Natural killer cell (primary cell): ENCODE measurements at regions not wholly inside any gene's neighbourhood (a gene's known extent, or its start where the extent isn't known, plus 50 kb on each side); places are given as distances from the start of the nearest gene placed in this dataset.

Source experiments
- ATAC-seq, 3 donors: fragments of 150-1000 bp in 2 of 3; fragments of 200-7000 bp in 1 of 3; cut with Tn5 transposase; 1 replicate in 1 of 3; 2 replicates in 2 of 3; pipeline ENCODE4 v1.10.0; 2021; ENCODE audit warnings: mild to moderate bottlenecking in 2 of 3, moderate library complexity in 2 of 3
- DNase-seq, 2 donors: peaks; one replicate each; pipeline versions ENCODE4 v3.0.0 to v3.0.0-alpha.2; 2013 to 2021; ENCODE audit warnings: mixed read lengths in 1 of 2
- H3K27ac ChIP-seq: one replicate; pipeline ENCODE4 v1.5.1; 2013; ENCODE audit warnings: mild to moderate bottlenecking, low read length
- H3K27me3 ChIP-seq: one replicate; pipeline ENCODE4 v1.6.1; 2013; ENCODE audit warnings: low read length; ENCODE audit not compliant: control insufficient read depth, insufficient read depth
- H3K36me3 ChIP-seq: one replicate; pipeline ENCODE4 v1.6.1; 2013; ENCODE audit warnings: low read length; ENCODE audit not compliant: control insufficient read depth, insufficient read depth
- H3K4me1 ChIP-seq: one replicate; pipeline ENCODE4 v1.6.1; 2013; ENCODE audit warnings: low read length; ENCODE audit not compliant: control insufficient read depth, insufficient read depth
- H3K4me3 ChIP-seq: one replicate; pipeline ENCODE4 v1.5.1; 2013; ENCODE audit warnings: low read length
- H3K9me3 ChIP-seq: one replicate; pipeline ENCODE4 v1.6.1; 2013; ENCODE audit warnings: low read length; ENCODE audit not compliant: control insufficient read depth, insufficient read depth
- H3K27ac Mint-ChIP-seq, 2 donors: one replicate each; pipeline ENCODE4 v1.8.0; 2022; ENCODE audit warnings: mild to moderate bottlenecking in 2 of 2, mixed read lengths in 2 of 2, moderate library complexity in 1 of 2
- H3K27me3 Mint-ChIP-seq, 2 donors: one replicate each; pipeline ENCODE4 v1.8.0; 2022; ENCODE audit warnings: low read depth in 2 of 2, mixed read lengths in 2 of 2
- H3K36me3 Mint-ChIP-seq: one replicate; pipeline ENCODE4 v1.8.0; 2022; ENCODE audit warnings: mixed read lengths
- H3K4me1 Mint-ChIP-seq, 2 donors: one replicate each; pipeline ENCODE4 v1.8.0; 2022; ENCODE audit warnings: mixed read lengths in 2 of 2
- H3K4me3 Mint-ChIP-seq: one replicate; pipeline ENCODE4 v1.8.0; 2022; ENCODE audit warnings: mild to moderate bottlenecking, moderate library complexity, mixed read lengths
- H3K9me3 Mint-ChIP-seq, 2 donors: one replicate each; pipeline ENCODE4 v1.8.0; 2022; ENCODE audit warnings: mixed read lengths in 2 of 2
- CTCF ChIP-seq: fragments of 200-600 bp; IDR thresholded peaks from one replicate; pipeline ENCODE4 v1.8.0; 2022; ENCODE audit warnings: antibody characterized with exemption
- WGBS: methylation state at CpG from one replicate; pipeline ENCODE4 v1.1.7; 2013; ENCODE audit warnings: missing lambda C conversion rate; ENCODE audit not compliant: insufficient coverage; 5-methylcytosine and 5-hydroxymethylcytosine counted together
- intact Hi-C: fragments of 100-400 bp; cut with micrococcal nuclease; formaldehyde crosslinking; loops from one replicate; pipeline ENCODE4 v1.14.2; 2022

GRCh38 chr2:173502296-173502695 is 147.6 kb downstream of the CDCA7 start:
- intact Hi-C loops = no loop called here
- no peaks in the 10 kb centered on the region for H3K9me3 ChIP-seq
- H3K27me3 ChIP-seq = no peaks in the 10 kb centered on the region
- no peaks in the 10 kb centered on the region for H3K36me3 ChIP-seq
- 87% methylated on average over 5 of the region's 6 CpGs for WGBS
- H3K4me1 Mint-ChIP-seq = no peaks in the 10 kb centered on the region
- no peaks in the 10 kb centered on the region for H3K4me1 ChIP-seq
- ATAC-seq (no peak), DNase-seq (no peak)
- no peak overlapping the region for H3K27ac ChIP-seq
- no peak overlapping the region for H3K4me3 Mint-ChIP-seq
- peaks cover 2% of the 10 kb centered on the region in 2 donors for H3K9me3 Mint-ChIP-seq
- no peak overlapping the region for H3K27ac Mint-ChIP-seq
- peaks cover 7 to 9% of the 10 kb centered on the region in 2 donors for H3K27me3 Mint-ChIP-seq
- H3K4me3 ChIP-seq = no peak overlapping the region
- no peaks in the 10 kb centered on the region for H3K36me3 Mint-ChIP-seq
- TF ChIP-seq CTCF = no peak

GRCh38 chr2:173511357-173511756 is 156.7 kb downstream of the CDCA7 start:
- Mint-ChIP-seq H3K27me3 (peaks cover 5 to 14% of the 10 kb centered on the region in 2 donors), H3K27ac (no peak overlapping the region), H3K4me3 (no peak overlapping the region), H3K9me3 (peaks cover 0 to 2% of the 10 kb centered on the region in 2 donors), H3K4me1 (no peaks in the 10 kb centered on the region), H3K36me3 (no peaks in the 10 kb centered on the region)
- Histone ChIP-seq H3K9me3 (no peaks in the 10 kb centered on the region), H3K4me3 (no peak overlapping the region), H3K27me3 (peaks cover 2% of the 10 kb centered on the region), H3K27ac (no peak overlapping the region), H3K4me1 (no peaks in the 10 kb centered on the region), H3K36me3 (no peaks in the 10 kb centered on the region)
- WGBS = no CpG with 5 or more reads among the region's 3 CpGs
- DNase-seq (no peak), ATAC-seq (no peak)
- TF ChIP-seq CTCF = no peak
- intact Hi-C loops = no loop called here

DNA sequence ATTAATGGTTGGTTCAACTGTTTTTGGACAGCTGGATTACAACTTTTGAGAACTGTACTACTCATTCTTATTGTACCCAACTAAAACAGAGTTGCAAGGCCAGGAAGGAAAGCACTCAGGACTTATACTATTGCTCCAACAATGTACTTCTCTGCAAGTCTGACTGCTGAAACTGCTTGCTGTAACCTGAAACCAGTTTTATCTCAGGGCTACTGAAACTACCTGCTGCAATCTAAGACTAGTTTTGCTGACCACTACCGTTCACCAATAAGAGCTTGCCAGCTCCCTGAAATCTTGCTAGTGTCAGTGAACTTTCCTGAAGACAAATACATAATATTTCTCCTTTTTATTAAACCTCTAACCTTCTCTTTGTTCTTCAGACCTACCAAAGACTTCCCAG is 157.3 kb downstream of the CDCA7 start:
- no peak for DNase-seq
- H3K27me3 Mint-ChIP-seq = peaks cover 5 to 10% of the 10 kb centered on the region in 2 donors
- H3K27ac ChIP-seq = no peak overlapping the region
- H3K4me1 ChIP-seq = no peaks in the 10 kb centered on the region
- no peak for ATAC-seq
- H3K9me3 ChIP-seq = no peaks in the 10 kb centered on the region
- H3K36me3 ChIP-seq = no peaks in the 10 kb centered on the region
- H3K4me3 ChIP-seq = no peak overlapping the region
- H3K27me3 ChIP-seq = peaks cover 2% of the 10 kb centered on the region
- TF ChIP-seq CTCF = no peak
- H3K4me1 Mint-ChIP-seq = no peaks in the 10 kb centered on the region
- intact Hi-C loops = no loop called here
- H3K27ac Mint-ChIP-seq = no peak overlapping the region
- H3K36me3 Mint-ChIP-seq = peaks cover 2% of the 10 kb centered on the region
- H3K9me3 Mint-ChIP-seq = peaks cover 0 to 2% of the 10 kb centered on the region in 2 donors
- 100% methylated on average over 1 of the region's 1 CpG for WGBS
- H3K4me3 Mint-ChIP-seq = no peak overlapping the region

GRCh38 chr2:173513107-173513727 is 158.5 kb downstream of the CDCA7 start:
- H3K36me3 ChIP-seq = no peaks in the 10 kb centered on the region
- H3K27me3 ChIP-seq = peaks cover 2% of the 10 kb centered on the region
- peaks cover 5% of the 10 kb centered on the region in 2 donors for H3K27me3 Mint-ChIP-seq
- DNase-seq (no peak), ATAC-seq (no peak)
- no peak overlapping the region for H3K27ac ChIP-seq
- H3K4me3 Mint-ChIP-seq = no peak overlapping the region
- no peaks in the 10 kb centered on the region for H3K4me1 ChIP-seq
- H3K9me3 ChIP-seq = no peaks in the 10 kb centered on the region
- H3K4me1 Mint-ChIP-seq = no peaks in the 10 kb centered on the region
- no peak for TF ChIP-seq CTCF
- H3K36me3 Mint-ChIP-seq = peaks cover 13% of the 10 kb centered on the region
- no peak overlapping the region for H3K4me3 ChIP-seq
- intact Hi-C loops = no loop called here
- no peak overlapping the region for H3K27ac Mint-ChIP-seq
- peaks cover 2 to 3% of the 10 kb centered on the region in 2 donors for H3K9me3 Mint-ChIP-seq
- WGBS = 83% methylated on average over 7 of the region's 8 CpGs
